Esophagus muscularis mucosa (tissue), 3 donors: ENCODE measurements at regions not wholly inside any gene's neighbourhood (a gene's known extent, or its start where the extent isn't known, plus 50 kb on each side); places are given as distances from the start of the nearest gene placed in this dataset.

Experiments used
- CTCF ChIP-seq, 3 experiments: fragments of 200-600 bp in 2 of 3; fragments of 450-650 bp in 1 of 3; sonication (generic) in 2 of 3; IDR thresholded peaks; one replicate each; pipeline ENCODE4 v1.5.1; 2017 to 2019; ENCODE audit warnings: antibody characterized with exemption in 3 of 3, mild to moderate bottlenecking in 2 of 3, moderate library complexity in 1 of 3
- POLR2A ChIP-seq: fragments of 450-650 bp; IDR thresholded peaks from one replicate; pipeline ENCODE4 v1.6.1; 2017; ENCODE audit warnings: antibody characterized with exemption, moderate library complexity, mild to moderate bottlenecking, low read depth
- POLR2AphosphoS5 ChIP-seq, 2 donors: sonication (generic); formaldehyde crosslinking; IDR thresholded peaks; one replicate each; pipeline ENCODE4 v1.6.1; 2017; ENCODE audit warnings: antibody characterized with exemption in 2 of 2

- TF ChIP-seq CTCF (IDR thresholded peaks at IDR 0.05) (no peak), POLR2A (no peak), POLR2AphosphoS5 (IDR thresholded peaks at IDR 0.05) (no peak)
Measured at GRCh38 chr4:62797221-62797620, 1597.1 kb downstream of the ADGRL3 start.
